Calu3 (cell line): ENCODE measurements at regions not wholly inside any gene's neighbourhood (a gene's known extent, or its start where the extent isn't known, plus 50 kb on each side); places are given as distances from the start of the nearest gene placed in this dataset.
A peak's percentile ranks its signal among the peaks of the same experiment; 100 is the strongest.

Experiments used
- BruUV-seq: library from RNA; stranded (reverse); fragments of 400-500 nt; replicated peaks from 2 replicates; lab custom pipeline; 2021; lab: Mats Ljungman, UMichigan
- CTCF ChIA-PET: fragments of 300-600 bp; sonication (Branson Sonifier 250); formaldehyde crosslinking; loops from one replicate; lab custom pipeline; 2022; ENCODE audit warnings: antibody characterized with exemption; lab: Charles Lee
- DNase-seq: peaks from one replicate; pipeline ENCODE4 v3.0.0; 2022
- H3K27ac Mint-ChIP-seq: one replicate; pipeline ENCODE4 v1.8.0; 2022; ENCODE audit warnings: mixed read lengths; ENCODE audit not compliant: unreplicated experiment
- H3K27me3 Mint-ChIP-seq: one replicate; pipeline ENCODE4 v1.8.0; 2022; ENCODE audit warnings: mixed read lengths; ENCODE audit not compliant: unreplicated experiment
- H3K36me3 Mint-ChIP-seq: one replicate; pipeline ENCODE4 v1.8.0; 2022; ENCODE audit warnings: mild to moderate bottlenecking, moderate library complexity, mixed read lengths; ENCODE audit not compliant: insufficient read depth, unreplicated experiment
- H3K4me1 Mint-ChIP-seq: one replicate; pipeline ENCODE4 v1.8.0; 2022; ENCODE audit warnings: mild to moderate bottlenecking, low read depth, mixed read lengths; ENCODE audit not compliant: unreplicated experiment
- H3K4me3 Mint-ChIP-seq: one replicate; pipeline ENCODE4 v1.8.0; 2022; ENCODE audit warnings: mild to moderate bottlenecking, low read depth, moderate library complexity, mixed read lengths; ENCODE audit not compliant: unreplicated experiment
- H3K9me3 Mint-ChIP-seq: one replicate; pipeline ENCODE4 v1.8.0; 2022; ENCODE audit warnings: low read depth, mixed read lengths; ENCODE audit not compliant: unreplicated experiment
- intact Hi-C: fragments of 100-400 bp; cut with micrococcal nuclease; formaldehyde crosslinking; loops from one replicate; pipeline ENCODE4 v1.10.0; 2022; ENCODE audit not compliant: unreplicated experiment
- TF ChIP-seq, protein P1 (sequence below): fragments of 200-600 bp; IDR thresholded peaks from one replicate; pipeline ENCODE4 v1.8.0; 2022; ENCODE audit warnings: antibody characterized with exemption; ENCODE audit not compliant: unreplicated experiment

DNA sequence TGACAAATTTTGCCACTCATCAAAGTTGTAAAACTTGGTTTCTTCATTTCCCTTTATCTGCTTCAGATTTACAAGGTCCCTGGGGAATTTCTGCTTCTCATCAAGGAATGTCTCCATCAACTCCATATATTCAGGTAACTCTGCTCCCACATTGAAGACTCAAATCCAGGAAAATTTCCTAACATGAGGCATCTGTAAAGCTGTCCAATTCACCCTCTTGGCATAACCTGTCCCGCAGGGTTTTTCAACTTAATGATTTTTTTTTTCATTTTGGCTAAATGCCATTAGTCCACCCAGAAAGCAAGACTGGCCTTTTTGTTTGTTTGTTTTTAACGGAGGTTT lies 50.2 kb upstream of the SLC30A5 start:
- Mint-ChIP-seq H3K36me3 (peaks cover 6% of the 10 kb centered on the region), H3K27me3 (no peaks in the 10 kb centered on the region), H3K4me3 (peak overlapping the region; percentile 77), H3K4me1 (peaks cover 21% of the 10 kb centered on the region), H3K9me3 (no peaks in the 10 kb centered on the region), H3K27ac (peak overlapping the region; percentile 43)
- CTCF ChIA-PET: interaction anchor here (1.0 to 2.0 kb wide), 3 partner anchors 19 to 50 kb away, joined by 3 to 14 read pairs (median 4); partner anchors contain the start of gene SLC30A5
- TF ChIP-seq, protein P1, sequence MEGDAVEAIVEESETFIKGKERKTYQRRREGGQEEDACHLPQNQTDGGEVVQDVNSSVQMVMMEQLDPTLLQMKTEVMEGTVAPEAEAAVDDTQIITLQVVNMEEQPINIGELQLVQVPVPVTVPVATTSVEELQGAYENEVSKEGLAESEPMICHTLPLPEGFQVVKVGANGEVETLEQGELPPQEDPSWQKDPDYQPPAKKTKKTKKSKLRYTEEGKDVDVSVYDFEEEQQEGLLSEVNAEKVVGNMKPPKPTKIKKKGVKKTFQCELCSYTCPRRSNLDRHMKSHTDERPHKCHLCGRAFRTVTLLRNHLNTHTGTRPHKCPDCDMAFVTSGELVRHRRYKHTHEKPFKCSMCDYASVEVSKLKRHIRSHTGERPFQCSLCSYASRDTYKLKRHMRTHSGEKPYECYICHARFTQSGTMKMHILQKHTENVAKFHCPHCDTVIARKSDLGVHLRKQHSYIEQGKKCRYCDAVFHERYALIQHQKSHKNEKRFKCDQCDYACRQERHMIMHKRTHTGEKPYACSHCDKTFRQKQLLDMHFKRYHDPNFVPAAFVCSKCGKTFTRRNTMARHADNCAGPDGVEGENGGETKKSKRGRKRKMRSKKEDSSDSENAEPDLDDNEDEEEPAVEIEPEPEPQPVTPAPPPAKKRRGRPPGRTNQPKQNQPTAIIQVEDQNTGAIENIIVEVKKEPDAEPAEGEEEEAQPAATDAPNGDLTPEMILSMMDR: no peak
- peak; percentile 23 for DNase-seq
- intact Hi-C loops: loop anchor here (1.0 kb wide), 1 partner anchor 40 kb away; no protein-coding TSS in a partner anchor
- no TSS peak for BruUV-seq
